NB4 (cell line): ENCODE measurements at regions not wholly inside any gene's neighbourhood (a gene's known extent, or its start where the extent isn't known, plus 50 kb on each side); places are given as distances from the start of the nearest gene placed in this dataset.

Experiments
- MYC ChIP-seq: IDR thresholded peaks from 2 replicates; pipeline ENCODE4 v1.6.1; 2011; ENCODE audit warnings: low read depth, low read length
- POLR2A ChIP-seq: IDR thresholded peaks from 2 replicates; pipeline ENCODE4 v1.6.1; 2011; ENCODE audit warnings: mild to moderate bottlenecking; ENCODE audit not compliant: insufficient read length; ENCODE audit errors: extremely low read depth
- TF ChIP-seq, protein P1 (sequence below): IDR thresholded peaks from one replicate; pipeline ENCODE4 v1.5.1; 2012; ENCODE audit warnings: low read depth, low read length
- TF ChIP-seq, protein P2 (sequence below): IDR thresholded peaks from 2 replicates; pipeline ENCODE4 v1.6.1; 2011; ENCODE audit warnings: low read depth, low read length

DNA sequence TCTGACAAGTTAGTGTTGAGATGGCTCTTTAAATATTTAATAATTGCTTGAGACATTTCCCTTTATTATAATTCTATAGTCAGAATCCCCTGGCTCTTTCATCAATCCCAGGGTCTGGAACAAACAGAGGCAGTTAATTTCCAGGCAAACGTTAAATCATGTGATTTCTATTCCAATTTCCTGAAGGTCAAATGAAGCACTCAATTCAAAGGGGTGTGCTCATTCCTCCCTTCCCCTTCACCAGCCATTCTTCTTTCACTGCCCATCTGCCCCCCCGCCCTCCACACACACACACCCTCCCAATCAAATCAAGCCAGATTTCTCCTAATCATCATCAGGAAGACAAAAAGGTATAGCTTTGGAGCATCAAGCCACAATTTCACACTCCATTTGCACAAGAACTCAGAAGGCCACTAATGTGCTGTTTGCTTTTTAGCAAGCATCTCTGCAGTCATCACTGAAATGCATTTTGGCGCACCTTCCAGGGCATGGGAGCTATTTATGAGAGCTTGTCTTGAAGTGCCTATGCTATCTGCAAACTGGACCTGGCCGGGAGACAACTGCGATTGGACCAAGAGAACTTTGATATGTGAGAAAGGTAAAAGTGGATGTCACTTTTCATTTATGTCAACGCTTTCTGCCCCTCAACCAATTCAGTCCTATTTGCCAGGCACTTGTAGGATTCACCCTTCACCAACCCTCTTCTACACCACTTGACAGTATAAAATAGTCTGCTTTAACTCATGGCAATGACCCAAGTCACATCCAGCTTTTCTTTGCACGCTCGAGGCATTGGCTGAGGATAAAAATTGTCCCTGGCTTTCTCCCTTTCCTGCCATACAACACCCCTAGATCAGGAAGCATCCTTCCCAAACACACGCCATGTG, 315.1 kb upstream of the API5 start:
- TF ChIP-seq MYC (no peak), POLR2A (no peak)
- TF ChIP-seq, protein P1, sequence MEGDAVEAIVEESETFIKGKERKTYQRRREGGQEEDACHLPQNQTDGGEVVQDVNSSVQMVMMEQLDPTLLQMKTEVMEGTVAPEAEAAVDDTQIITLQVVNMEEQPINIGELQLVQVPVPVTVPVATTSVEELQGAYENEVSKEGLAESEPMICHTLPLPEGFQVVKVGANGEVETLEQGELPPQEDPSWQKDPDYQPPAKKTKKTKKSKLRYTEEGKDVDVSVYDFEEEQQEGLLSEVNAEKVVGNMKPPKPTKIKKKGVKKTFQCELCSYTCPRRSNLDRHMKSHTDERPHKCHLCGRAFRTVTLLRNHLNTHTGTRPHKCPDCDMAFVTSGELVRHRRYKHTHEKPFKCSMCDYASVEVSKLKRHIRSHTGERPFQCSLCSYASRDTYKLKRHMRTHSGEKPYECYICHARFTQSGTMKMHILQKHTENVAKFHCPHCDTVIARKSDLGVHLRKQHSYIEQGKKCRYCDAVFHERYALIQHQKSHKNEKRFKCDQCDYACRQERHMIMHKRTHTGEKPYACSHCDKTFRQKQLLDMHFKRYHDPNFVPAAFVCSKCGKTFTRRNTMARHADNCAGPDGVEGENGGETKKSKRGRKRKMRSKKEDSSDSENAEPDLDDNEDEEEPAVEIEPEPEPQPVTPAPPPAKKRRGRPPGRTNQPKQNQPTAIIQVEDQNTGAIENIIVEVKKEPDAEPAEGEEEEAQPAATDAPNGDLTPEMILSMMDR = no peak
- TF ChIP-seq, protein P2, sequence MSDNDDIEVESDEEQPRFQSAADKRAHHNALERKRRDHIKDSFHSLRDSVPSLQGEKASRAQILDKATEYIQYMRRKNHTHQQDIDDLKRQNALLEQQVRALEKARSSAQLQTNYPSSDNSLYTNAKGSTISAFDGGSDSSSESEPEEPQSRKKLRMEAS = no peak
